A673 (cell line): ENCODE measurements at regions not wholly inside any gene's neighbourhood (a gene's known extent, or its start where the extent isn't known, plus 50 kb on each side); places are given as distances from the start of the nearest gene placed in this dataset.

Experiments used
- EZH2 ChIP-seq: fragments of 200-600 bp; sonication (generic); IDR thresholded peaks from 2 replicates; pipeline ENCODE4 v1.6.1; 2017; ENCODE audit warnings: borderline replicate concordance, low read depth, mild to moderate bottlenecking, mixed read lengths, antibody characterized with exemption, low read length; ENCODE audit not compliant: poor library complexity, severe bottlenecking
- TF ChIP-seq, protein P1 (sequence below): fragments of 300-800, 200-600 bp; sonication (generic); conservative IDR thresholded peaks from 2 replicates; pipeline ENCODE4 v1.5.1; 2017; ENCODE audit warnings: low read depth, mild to moderate bottlenecking, antibody characterized with exemption, low read length, moderate library complexity, mixed read lengths

- TF ChIP-seq, protein P1, sequence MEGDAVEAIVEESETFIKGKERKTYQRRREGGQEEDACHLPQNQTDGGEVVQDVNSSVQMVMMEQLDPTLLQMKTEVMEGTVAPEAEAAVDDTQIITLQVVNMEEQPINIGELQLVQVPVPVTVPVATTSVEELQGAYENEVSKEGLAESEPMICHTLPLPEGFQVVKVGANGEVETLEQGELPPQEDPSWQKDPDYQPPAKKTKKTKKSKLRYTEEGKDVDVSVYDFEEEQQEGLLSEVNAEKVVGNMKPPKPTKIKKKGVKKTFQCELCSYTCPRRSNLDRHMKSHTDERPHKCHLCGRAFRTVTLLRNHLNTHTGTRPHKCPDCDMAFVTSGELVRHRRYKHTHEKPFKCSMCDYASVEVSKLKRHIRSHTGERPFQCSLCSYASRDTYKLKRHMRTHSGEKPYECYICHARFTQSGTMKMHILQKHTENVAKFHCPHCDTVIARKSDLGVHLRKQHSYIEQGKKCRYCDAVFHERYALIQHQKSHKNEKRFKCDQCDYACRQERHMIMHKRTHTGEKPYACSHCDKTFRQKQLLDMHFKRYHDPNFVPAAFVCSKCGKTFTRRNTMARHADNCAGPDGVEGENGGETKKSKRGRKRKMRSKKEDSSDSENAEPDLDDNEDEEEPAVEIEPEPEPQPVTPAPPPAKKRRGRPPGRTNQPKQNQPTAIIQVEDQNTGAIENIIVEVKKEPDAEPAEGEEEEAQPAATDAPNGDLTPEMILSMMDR, result no peak
- TF ChIP-seq EZH2, result no peak
Measured at GRCh38 chr16:17557949-17558348, 87.2 kb upstream of the XYLT1 start.
